GM06990 (cell line): ENCODE measurements at regions not wholly inside any gene's neighbourhood (a gene's known extent, or its start where the extent isn't known, plus 50 kb on each side); places are given as distances from the start of the nearest gene placed in this dataset.

Source experiments
- DNase-seq: peaks from one replicate; pipeline ENCODE4 v3.0.0-alpha.2; 2011; ENCODE audit not compliant: insufficient read length; ENCODE audit errors: extremely low read depth
- H3K27me3 ChIP-seq: replicated peaks from 2 replicates; pipeline ENCODE4 v1.6.0; 2011; ENCODE audit warnings: low read length; ENCODE audit not compliant: control insufficient read depth, insufficient read depth
- H3K36me3 ChIP-seq: 2 replicates; pipeline ENCODE4 v1.5.1; 2011; ENCODE audit warnings: low read length; ENCODE audit not compliant: control insufficient read depth, insufficient read depth
- H3K4me3 ChIP-seq: replicated peaks from 2 replicates; pipeline ENCODE4 v1.5.1; 2011; ENCODE audit warnings: low read depth, mild to moderate bottlenecking, control low read depth, low read length
- TF ChIP-seq, protein P1 (sequence below): IDR thresholded peaks from 2 replicates; pipeline ENCODE4 v1.5.1; 2011; ENCODE audit warnings: low read length, control low read depth, mild to moderate bottlenecking, inconsistent platforms; ENCODE audit not compliant: insufficient read depth, poor library complexity, severe bottlenecking

GRCh38 chr9:107942856-107943255 is 453.3 kb upstream of the KLF4 start:
- Histone ChIP-seq H3K27me3 (no peaks in the 10 kb centered on the region; the same call in 1 of the 2 replicates), H3K36me3 (no peaks in the 10 kb centered on the region), H3K4me3 (no peak overlapping the region)
- TF ChIP-seq, protein P1, sequence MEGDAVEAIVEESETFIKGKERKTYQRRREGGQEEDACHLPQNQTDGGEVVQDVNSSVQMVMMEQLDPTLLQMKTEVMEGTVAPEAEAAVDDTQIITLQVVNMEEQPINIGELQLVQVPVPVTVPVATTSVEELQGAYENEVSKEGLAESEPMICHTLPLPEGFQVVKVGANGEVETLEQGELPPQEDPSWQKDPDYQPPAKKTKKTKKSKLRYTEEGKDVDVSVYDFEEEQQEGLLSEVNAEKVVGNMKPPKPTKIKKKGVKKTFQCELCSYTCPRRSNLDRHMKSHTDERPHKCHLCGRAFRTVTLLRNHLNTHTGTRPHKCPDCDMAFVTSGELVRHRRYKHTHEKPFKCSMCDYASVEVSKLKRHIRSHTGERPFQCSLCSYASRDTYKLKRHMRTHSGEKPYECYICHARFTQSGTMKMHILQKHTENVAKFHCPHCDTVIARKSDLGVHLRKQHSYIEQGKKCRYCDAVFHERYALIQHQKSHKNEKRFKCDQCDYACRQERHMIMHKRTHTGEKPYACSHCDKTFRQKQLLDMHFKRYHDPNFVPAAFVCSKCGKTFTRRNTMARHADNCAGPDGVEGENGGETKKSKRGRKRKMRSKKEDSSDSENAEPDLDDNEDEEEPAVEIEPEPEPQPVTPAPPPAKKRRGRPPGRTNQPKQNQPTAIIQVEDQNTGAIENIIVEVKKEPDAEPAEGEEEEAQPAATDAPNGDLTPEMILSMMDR, result no peak
- no peak for DNase-seq

DNA sequence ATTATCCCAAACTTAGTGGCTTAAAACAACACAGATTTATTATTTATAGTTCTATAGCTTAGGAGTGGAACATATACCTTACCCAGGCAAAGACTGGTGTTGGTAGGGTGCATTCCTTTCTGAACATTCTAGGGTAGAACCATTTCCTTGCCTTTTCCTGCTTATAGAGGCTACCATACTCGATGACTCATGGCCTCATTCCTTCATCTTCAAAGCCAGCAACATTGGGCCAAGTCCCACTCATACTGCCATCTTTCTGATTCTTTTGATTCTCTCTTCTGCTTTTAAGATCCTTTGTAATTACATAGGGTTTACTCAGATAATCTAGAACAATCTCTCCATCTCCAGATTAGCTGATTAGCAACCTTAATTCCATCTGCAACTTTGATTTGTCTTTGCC is 452.7 kb upstream of the KLF4 start:
- Histone ChIP-seq H3K27me3 (no peaks in the 10 kb centered on the region; the same call in 1 of the 2 replicates), H3K36me3 (no peaks in the 10 kb centered on the region), H3K4me3 (no peak overlapping the region)
- no peak for DNase-seq
- TF ChIP-seq, protein P1, result no peak

- TF ChIP-seq, protein P1, result no peak
Observed at GRCh38 chr9:107940616-107941595, 451.3 kb upstream of the KLF4 start.

DNA sequence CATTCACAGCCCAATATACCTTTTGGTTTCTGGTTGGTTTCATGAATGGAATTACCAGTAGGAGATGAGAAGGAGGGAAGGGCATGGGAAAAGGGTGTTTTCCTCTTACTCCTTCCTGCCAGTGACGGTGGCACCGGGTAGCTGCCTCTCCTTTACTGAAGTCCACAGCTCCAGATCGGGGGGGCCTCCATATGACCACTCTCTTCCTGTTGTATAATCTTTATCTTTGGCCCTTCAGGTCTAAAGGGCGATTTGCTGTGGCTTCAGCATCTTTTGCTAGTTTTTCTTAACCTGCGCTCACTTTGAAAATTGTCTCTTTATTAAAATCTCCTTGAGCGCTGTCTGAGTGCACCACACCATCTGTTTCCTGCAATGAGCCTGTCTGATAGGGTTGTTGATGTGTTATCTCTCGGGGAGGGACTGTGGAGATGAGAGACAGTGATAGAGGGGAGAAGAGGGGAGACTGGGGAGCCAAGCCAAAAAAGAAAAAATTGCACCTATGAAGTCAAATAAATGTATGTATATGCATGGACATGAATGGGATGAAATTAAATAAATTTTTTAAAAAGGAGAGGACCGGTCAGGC is 449.3 kb upstream of the KLF4 start:
- H3K4me3 ChIP-seq, result no peak overlapping the region
- H3K27me3 ChIP-seq, result no peaks in the 10 kb centered on the region; the same call in 1 of the 2 replicates
- TF ChIP-seq, protein P1, result no peak
- no peak for DNase-seq
- H3K36me3 ChIP-seq, result no peaks in the 10 kb centered on the region

More at GRCh38 chr9:107940616-107941595, 451.3 kb upstream of the KLF4 start:
- Histone ChIP-seq H3K4me3 (no peak overlapping the region), H3K27me3 (no peaks in the 10 kb centered on the region; the same call in 1 of the 2 replicates), H3K36me3 (no peaks in the 10 kb centered on the region)
- no peak for DNase-seq

- TF ChIP-seq, protein P1, result no peak
- Histone ChIP-seq H3K4me3 (no peak overlapping the region), H3K27me3 (no peaks in the 10 kb centered on the region; the same call in 1 of the 2 replicates), H3K36me3 (no peaks in the 10 kb centered on the region)
- DNase-seq, result no peak
Observed at GRCh38 chr9:107935931-107936330, 446.4 kb upstream of the KLF4 start.
